A549 (cell line): ENCODE measurements at regions not wholly inside any gene's neighbourhood (a gene's known extent, or its start where the extent isn't known, plus 50 kb on each side); places are given as distances from the start of the nearest gene placed in this dataset.

ENCODE experiments used
- ATAC-seq, 2 experiments: fragments of 200-7000 bp in 1 of 2; fragments of >200 bp in 1 of 2; cut with Nextera tagmentation in 1 of 2; cut with Tn5 transposase in 1 of 2; 3 replicates each; pipeline versions ENCODE4 v1.8.0 to v1.9.1; 2018 to 2020; ENCODE audit warnings: mild to moderate bottlenecking in 1 of 2, moderate library complexity in 1 of 2
- CTCF ChIA-PET: fragments of 300-600 bp; sonication (Branson Sonifier 250); formaldehyde crosslinking; extraction: SDS; loops from one replicate; lab custom pipeline; 2021; ENCODE audit warnings: antibody characterized with exemption, inconsistent platforms; lab: Yijun Ruan, JAX
- POLR2A ChIA-PET: fragments of 350-600 bp; formaldehyde crosslinking; extraction: SDS; loops from one replicate; lab custom pipeline; 2021; ENCODE audit warnings: antibody characterized with exemption, inconsistent platforms; lab: Yijun Ruan, JAX
- DNase-seq, 2 experiments: peaks; one replicate each; pipeline versions ENCODE4 v3.0.0 to v3.0.0-alpha.2; 2011 to 2016; ENCODE audit warnings: low read depth in 1 of 2, low spot score in 1 of 2
- FAIRE-seq: peaks from 2 replicates; lab custom pipeline; 2011; peaks lifted over from hg19 to GRCh38; lab: Jason Lieb, UNC
- H3K27ac ChIP-seq, 2 experiments: fragments of >200 bp; sonication (Bioruptor Twin); formaldehyde crosslinking; 3 replicates each; pipeline ENCODE4 v1.5.1; 2016 to 2017
- H3K4me1 ChIP-seq: fragments of >200 bp; sonication (Bioruptor Twin); formaldehyde crosslinking; 3 replicates; pipeline ENCODE4 v1.6.1; 2016
- H3K4me2 ChIP-seq: fragments of >200 bp; sonication (Bioruptor Twin); formaldehyde crosslinking; 3 replicates; pipeline ENCODE4 v1.6.1; 2016
- H3K4me3 ChIP-seq: fragments of >200 bp; sonication (Bioruptor Twin); formaldehyde crosslinking; 3 replicates; pipeline ENCODE4 v1.5.1; 2016
- H3K9me3 ChIP-seq: fragments of >200 bp; sonication (Bioruptor Twin); formaldehyde crosslinking; 3 replicates; pipeline ENCODE4 v1.6.1; 2016
- CBX2 ChIP-seq: fragments of 200-600 bp; sonication (generic); IDR thresholded peaks from 2 replicates; pipeline ENCODE4 v1.6.1; 2016; ENCODE audit warnings: low read depth, mild to moderate bottlenecking, borderline replicate concordance
- CHD2 ChIP-seq: fragments of 150-350 bp; IDR thresholded peaks from 2 replicates; pipeline ENCODE4 v1.6.1; 2014; ENCODE audit warnings: low read length; ENCODE audit not compliant: partially characterized antibody
- EHF ChIP-seq: fragments of 250-450 bp; sonication (Bioruptor Pico); IDR thresholded peaks from 2 replicates; pipeline ENCODE4 v1.5.0; 2020; ENCODE audit warnings: mild to moderate bottlenecking
- FOXS1 ChIP-seq: fragments of 250-450 bp; sonication (Bioruptor Pico); IDR thresholded peaks from 2 replicates; pipeline ENCODE4 v1.5.0; 2020; ENCODE audit warnings: mild to moderate bottlenecking, moderate library complexity
- HDAC2 ChIP-seq: fragments of 200-600 bp; sonication (generic); IDR thresholded peaks from 2 replicates; pipeline ENCODE4 v1.6.1; 2016
- HOXA7 ChIP-seq: fragments of 250-450 bp; sonication (Bioruptor Pico); IDR thresholded peaks from 2 replicates; pipeline ENCODE4 v1.5.0; 2020; ENCODE audit warnings: mild to moderate bottlenecking, moderate library complexity
- HOXB13 ChIP-seq: fragments of 250-450 bp; sonication (Bioruptor Pico); IDR thresholded peaks from 2 replicates; pipeline ENCODE4 v1.5.0; 2020; ENCODE audit warnings: low read depth, mild to moderate bottlenecking, moderate library complexity
- JUN ChIP-seq, 2 experiments: fragments of >200 bp; sonication (Bioruptor Twin); formaldehyde crosslinking; IDR thresholded peaks; 2 replicates in 1 of 2; 3 replicates in 1 of 2; pipeline ENCODE4 v1.6.1; 2016 to 2017
- KDM1A ChIP-seq: fragments of 200-600 bp; sonication (generic); IDR thresholded peaks from 2 replicates; pipeline ENCODE4 v1.6.1; 2016; ENCODE audit warnings: low read depth, mild to moderate bottlenecking
- KDM5A ChIP-seq: fragments of 200-600 bp; sonication (generic); IDR thresholded peaks from 2 replicates; pipeline ENCODE4 v1.6.1; 2016; ENCODE audit warnings: antibody characterized with exemption, mild to moderate bottlenecking
- MAFK ChIP-seq: fragments of 450-650 bp; IDR thresholded peaks from 2 replicates; pipeline ENCODE4 v1.6.1; 2014; ENCODE audit not compliant: partially characterized antibody
- MYC ChIP-seq: IDR thresholded peaks from 2 replicates; pipeline ENCODE4 v1.6.1; 2012; ENCODE audit warnings: mild to moderate bottlenecking, inconsistent platforms, low read length, improper control_type of control experiment, borderline replicate concordance
- PHF8 ChIP-seq: fragments of 200-600 bp; sonication (generic); IDR thresholded peaks from 2 replicates; pipeline ENCODE4 v1.6.1; 2016; ENCODE audit warnings: low read depth, mild to moderate bottlenecking, antibody characterized with exemption, moderate library complexity, borderline replicate concordance
- RNF2 ChIP-seq: fragments of 200-600 bp; sonication (generic); IDR thresholded peaks from 2 replicates; pipeline ENCODE4 v1.6.1; 2016; ENCODE audit warnings: low read depth, mild to moderate bottlenecking, antibody characterized with exemption, moderate library complexity, borderline replicate concordance
- TFCP2L1 ChIP-seq: fragments of 250-450 bp; sonication (Bioruptor Pico); IDR thresholded peaks from 2 replicates; pipeline ENCODE4 v1.5.0; 2021; ENCODE audit warnings: mild to moderate bottlenecking
- ZC3H11A ChIP-seq: fragments of 450-650 bp; IDR thresholded peaks from 2 replicates; pipeline ENCODE4 v1.6.1; 2014; ENCODE audit warnings: antibody characterized with exemption, mild to moderate bottlenecking
- ZFP36 ChIP-seq: fragments of 450-650 bp; IDR thresholded peaks from 2 replicates; pipeline ENCODE4 v1.6.1; 2014; ENCODE audit warnings: borderline replicate concordance; ENCODE audit not compliant: partially characterized antibody
- ZSCAN20 ChIP-seq: fragments of 250-450 bp; sonication (Bioruptor Pico); IDR thresholded peaks from 2 replicates; pipeline ENCODE4 v1.8.0; 2022; ENCODE audit warnings: mild to moderate bottlenecking, moderate library complexity
- WGBS: methylation state at CpG from one replicate; pipeline ENCODE4 v1.1.6; 2017; ENCODE audit errors: missing lambda C conversion rate; 5-methylcytosine and 5-hydroxymethylcytosine counted together
- TF ChIP-seq, protein P1 (sequence below): fragments of 250-450 bp; sonication (Bioruptor Pico); IDR thresholded peaks from 2 replicates; pipeline ENCODE4 v1.5.0; 2020; ENCODE audit warnings: low read depth, mild to moderate bottlenecking, moderate library complexity
- TF ChIP-seq, protein P2 (sequence below): fragments of 250-450 bp; sonication (Bioruptor Pico); IDR thresholded peaks from 2 replicates; pipeline ENCODE4 v1.5.0; 2021; ENCODE audit warnings: mild to moderate bottlenecking, moderate library complexity, borderline replicate concordance
- TF ChIP-seq, protein P3 (sequence below): IDR thresholded peaks from 2 replicates; pipeline ENCODE4 v1.6.1; 2012

DNA sequence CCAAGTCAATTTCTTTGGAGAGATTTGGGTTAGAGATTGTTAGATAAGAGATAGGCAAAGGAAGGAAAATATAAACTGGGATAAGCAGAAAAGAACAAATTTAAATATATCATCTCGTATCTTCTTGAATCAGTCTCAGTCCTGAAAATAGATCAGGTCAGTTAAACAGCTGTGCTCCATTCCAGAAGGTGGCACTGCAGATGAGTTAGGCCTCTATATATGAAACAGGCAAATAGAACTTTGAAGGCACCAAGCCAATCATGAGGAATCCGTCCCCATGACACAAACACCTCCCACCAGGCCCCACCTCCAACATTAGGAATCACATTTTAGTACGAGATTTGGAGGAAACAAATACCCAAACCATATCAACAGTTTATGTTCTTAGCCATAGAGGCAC is 605.5 kb upstream of the USP15 start:
- DNase-seq (peak in 1 of 2 experiments; percentile 6), ATAC-seq (no peak)

DNA sequence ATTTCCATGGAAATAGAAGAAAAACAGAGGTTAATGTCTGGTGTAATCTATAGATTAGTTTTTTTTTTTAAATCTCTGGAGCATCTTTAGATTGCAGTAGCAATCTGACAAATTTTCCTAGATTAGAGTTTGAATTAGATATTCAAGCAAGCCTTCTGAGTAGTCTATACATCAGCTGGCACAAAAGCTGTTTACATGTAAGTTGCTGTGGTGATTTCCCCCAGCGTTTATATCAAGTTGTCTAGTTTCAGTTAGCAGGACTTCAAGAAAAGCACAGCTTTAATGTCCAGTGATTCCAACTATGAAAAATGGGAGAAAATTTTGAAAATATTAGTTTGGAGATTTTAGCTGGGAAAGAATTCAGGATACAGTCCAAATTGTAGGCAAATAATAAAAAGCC is 605.0 kb upstream of the USP15 start:
- WGBS, result 0% methylated on average over 1 of the region's 1 CpG
- POLR2A ChIA-PET, result no interaction called here

More for the DNA sequence above, 605.5 kb upstream of the USP15 start:
- H3K4me2 ChIP-seq, result no peak overlapping the region
- ChIA-PET CTCF (no interaction called here), POLR2A (no interaction called here)
- H3K4me1 ChIP-seq, result no peaks in the 10 kb centered on the region
- 0% methylated on average over 3 of the region's 3 CpGs for WGBS
- H3K4me3 ChIP-seq, result no peak overlapping the region
- FAIRE-seq, result no peak
- H3K27ac ChIP-seq, result no peak overlapping the region
- no peaks in the 10 kb centered on the region for H3K9me3 ChIP-seq
- TF ChIP-seq HOXB13 (CRISPR knock-in tag) (no peak), CBX2 (no peak), KDM5A (no peak), HDAC2 (no peak), MYC (no peak), ZFP36 (no peak), TFCP2L1 (CRISPR knock-in tag) (no peak)

DNA sequence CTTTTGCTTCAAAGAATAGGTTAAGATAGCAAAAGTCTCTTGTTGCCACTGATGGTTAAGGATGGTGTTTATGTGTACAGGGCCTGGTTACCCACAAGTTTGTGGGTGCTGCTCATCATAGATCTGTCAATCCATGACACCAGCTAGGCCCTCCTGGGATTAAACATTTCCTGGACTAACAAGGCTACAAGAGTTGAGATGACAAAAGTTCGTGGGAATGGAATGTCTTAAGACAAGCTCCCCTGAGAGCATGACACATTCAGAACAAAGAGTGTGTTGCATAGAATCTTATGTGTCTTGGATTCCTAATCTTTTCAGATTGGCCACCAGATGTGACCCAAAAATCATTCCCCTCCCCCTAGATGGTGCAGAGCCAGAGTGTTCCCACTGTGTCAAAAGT is 592.5 kb upstream of the USP15 start:
- no peaks in the 10 kb centered on the region for H3K4me1 ChIP-seq
- H3K27ac ChIP-seq, result no peak overlapping the region
- TF ChIP-seq JUN (IDR thresholded peaks at IDR 0.05) (no peak), KDM1A (no peak), RNF2 (no peak)
- ATAC-seq (no peak), DNase-seq (no peak), FAIRE-seq (no peak)
- ChIA-PET POLR2A (no interaction called here), CTCF (no interaction called here)
- 0% methylated on average over 1 of the region's 1 CpG for WGBS
- no peak overlapping the region for H3K4me2 ChIP-seq
- no peak overlapping the region for H3K4me3 ChIP-seq
- no peaks in the 10 kb centered on the region for H3K9me3 ChIP-seq

More for the DNA sequence above, 605.0 kb upstream of the USP15 start:
- no peak for FAIRE-seq
- DNase-seq, result no peak
- Histone ChIP-seq H3K4me1 (no peaks in the 10 kb centered on the region), H3K27ac (no peak overlapping the region), H3K4me2 (no peak overlapping the region), H3K9me3 (no peaks in the 10 kb centered on the region), H3K4me3 (no peak overlapping the region)
- ATAC-seq, result no peak
- TF ChIP-seq CHD2 (no peak), HOXA7 (CRISPR knock-in tag) (no peak), EHF (CRISPR knock-in tag) (no peak)
- TF ChIP-seq, protein P1, sequence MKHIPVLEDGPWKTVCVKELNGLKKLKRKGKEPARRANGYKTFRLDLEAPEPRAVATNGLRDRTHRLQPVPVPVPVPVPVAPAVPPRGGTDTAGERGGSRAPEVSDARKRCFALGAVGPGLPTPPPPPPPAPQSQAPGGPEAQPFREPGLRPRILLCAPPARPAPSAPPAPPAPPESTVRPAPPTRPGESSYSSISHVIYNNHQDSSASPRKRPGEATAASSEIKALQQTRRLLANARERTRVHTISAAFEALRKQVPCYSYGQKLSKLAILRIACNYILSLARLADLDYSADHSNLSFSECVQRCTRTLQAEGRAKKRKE (CRISPR knock-in tag), result no peak
- CTCF ChIA-PET, result no interaction called here

DNA sequence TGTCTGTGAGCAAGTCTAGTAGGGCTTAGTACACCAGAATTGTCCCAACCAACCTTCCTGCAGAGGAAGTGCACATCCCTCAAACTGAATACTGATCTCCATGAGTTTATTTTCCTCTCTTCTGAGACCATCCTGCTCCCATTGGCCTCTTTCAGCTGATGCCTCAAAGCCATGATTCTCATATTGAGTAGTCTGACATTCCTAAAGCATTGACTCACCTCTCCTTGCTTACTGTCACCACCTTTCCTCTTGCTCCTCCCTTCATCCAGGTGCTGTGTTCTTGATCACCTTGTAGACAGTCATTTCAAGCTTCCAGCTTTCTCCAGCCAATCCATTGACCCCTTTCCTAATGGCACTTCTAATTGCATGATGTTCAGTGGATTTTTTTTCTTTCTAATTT is 583.7 kb upstream of the USP15 start:
- Histone ChIP-seq H3K4me1 (no peaks in the 10 kb centered on the region), H3K4me3 (no peak overlapping the region), H3K4me2 (no peak overlapping the region), H3K9me3 (no peaks in the 10 kb centered on the region)
- DNase-seq (no peak), FAIRE-seq (no peak), ATAC-seq (no peak)
- ChIA-PET CTCF (no interaction called here), POLR2A (no interaction called here)
- TF ChIP-seq HOXB13 (CRISPR knock-in tag) (no peak), FOXS1 (CRISPR knock-in tag) (no peak), TFCP2L1 (CRISPR knock-in tag) (no peak), CBX2 (no peak), PHF8 (no peak), MAFK (no peak), ZSCAN20 (CRISPR knock-in tag) (no peak), ZC3H11A (no peak)
- TF ChIP-seq, protein P2, sequence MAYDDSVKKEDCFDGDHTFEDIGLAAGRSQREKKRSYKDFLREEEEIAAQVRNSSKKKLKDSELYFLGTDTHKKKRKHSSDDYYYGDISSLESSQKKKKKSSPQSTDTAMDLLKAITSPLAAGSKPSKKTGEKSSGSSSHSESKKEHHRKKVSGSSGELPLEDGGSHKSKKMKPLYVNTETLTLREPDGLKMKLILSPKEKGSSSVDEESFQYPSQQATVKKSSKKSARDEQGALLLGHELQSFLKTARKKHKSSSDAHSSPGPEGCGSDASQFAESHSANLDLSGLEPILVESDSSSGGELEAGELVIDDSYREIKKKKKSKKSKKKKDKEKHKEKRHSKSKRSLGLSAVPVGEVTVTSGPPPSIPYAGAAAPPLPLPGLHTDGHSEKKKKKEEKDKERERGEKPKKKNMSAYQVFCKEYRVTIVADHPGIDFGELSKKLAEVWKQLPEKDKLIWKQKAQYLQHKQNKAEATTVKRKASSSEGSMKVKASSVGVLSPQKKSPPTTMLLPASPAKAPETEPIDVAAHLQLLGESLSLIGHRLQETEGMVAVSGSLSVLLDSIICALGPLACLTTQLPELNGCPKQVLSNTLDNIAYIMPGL (CRISPR knock-in tag), result no peak
- TF ChIP-seq, protein P3, sequence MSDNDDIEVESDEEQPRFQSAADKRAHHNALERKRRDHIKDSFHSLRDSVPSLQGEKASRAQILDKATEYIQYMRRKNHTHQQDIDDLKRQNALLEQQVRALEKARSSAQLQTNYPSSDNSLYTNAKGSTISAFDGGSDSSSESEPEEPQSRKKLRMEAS, result no peak
- TF ChIP-seq, all 56 proteins: peak for 0
- no peak overlapping the region for H3K27ac ChIP-seq
